K562 (cell line): ENCODE measurements at regions not wholly inside any gene's neighbourhood (a gene's known extent, or its start where the extent isn't known, plus 50 kb on each side); places are given as distances from the start of the nearest gene placed in this dataset.

Experiments
- PCBP2 ChIP-seq: fragments of 200-400 bp; formaldehyde crosslinking; IDR thresholded peaks from 2 replicates; pipeline ENCODE4 v1.6.1; 2018; ENCODE audit warnings: low read length, low read depth, mild to moderate bottlenecking, moderate library complexity; ENCODE audit not compliant: poor library complexity, severe bottlenecking
- SMARCB1 ChIP-seq: IDR thresholded peaks from 2 replicates; pipeline ENCODE4 v1.6.1; 2011; ENCODE audit warnings: improper control_type of control experiment, low read depth; ENCODE audit not compliant: insufficient read length
- SP1 ChIP-seq: sonication (generic); formaldehyde crosslinking; IDR thresholded peaks from 2 replicates; pipeline ENCODE4 v1.8.1; 2022; ENCODE audit warnings: mild to moderate bottlenecking, missing genetic modification reagents
- TAF1 ChIP-seq: IDR thresholded peaks from 2 replicates; pipeline ENCODE4 v1.6.1; 2011; ENCODE audit warnings: mild to moderate bottlenecking, low read length, moderate library complexity; ENCODE audit not compliant: insufficient read depth, control insufficient read depth, severe bottlenecking; ENCODE audit errors: extremely low read depth
- TAF7 ChIP-seq: fragments of 450-650 bp; IDR thresholded peaks from 2 replicates; pipeline ENCODE4 v1.6.1; 2016; ENCODE audit warnings: missing genetic modification characterization, missing compliant biosample characterization
- TF ChIP-seq, protein P1 (sequence below): sonication (generic); formaldehyde crosslinking; IDR thresholded peaks from 2 replicates; pipeline ENCODE4 v1.9.0; 2022; ENCODE audit warnings: mild to moderate bottlenecking, missing genetic modification reagents
- TF ChIP-seq, protein P2 (sequence below), 3 experiments: IDR thresholded peaks in 2 of 3; conservative IDR thresholded peaks in 1 of 3; 2 replicates each; pipeline ENCODE4 v1.5.1; 2011 to 2012; ENCODE audit warnings: low read length in 3 of 3, mild to moderate bottlenecking in 3 of 3, control low read depth in 2 of 3, improper control_type of control experiment in 1 of 3, inconsistent platforms in 1 of 3, low read depth in 1 of 3, mixed read lengths in 1 of 3, moderate library complexity in 1 of 3; ENCODE audit not compliant: insufficient read depth in 2 of 3
- TF ChIP-seq, protein P3 (sequence below), 3 experiments: fragments of 200-800 bp in 1 of 3; fragments of 250-450 bp in 1 of 3; fragments of 450-650 bp in 1 of 3; sonication (Bioruptor Pico) in 1 of 3; sonication (Bioruptor generic) in 1 of 3; formaldehyde crosslinking in 1 of 3; IDR thresholded peaks; 2 replicates each; pipeline versions ENCODE4 v1.6.1 to v1.8.0; 2016 to 2022; ENCODE audit warnings: mild to moderate bottlenecking in 2 of 3, missing genetic modification characterization in 2 of 3, missing compliant biosample characterization in 1 of 3, moderate library complexity in 1 of 3
- TF ChIP-seq, protein P4 (sequence below): sonication (generic); formaldehyde crosslinking; IDR thresholded peaks from 2 replicates; pipeline ENCODE4 v1.8.1; 2023; ENCODE audit warnings: mild to moderate bottlenecking, missing genetic modification reagents
- TF ChIP-seq, protein P5 (sequence below): fragments of 250-450 bp; sonication (Bioruptor Pico); IDR thresholded peaks from 2 replicates; pipeline ENCODE4 v1.4.0; 2020; ENCODE audit warnings: mild to moderate bottlenecking

DNA sequence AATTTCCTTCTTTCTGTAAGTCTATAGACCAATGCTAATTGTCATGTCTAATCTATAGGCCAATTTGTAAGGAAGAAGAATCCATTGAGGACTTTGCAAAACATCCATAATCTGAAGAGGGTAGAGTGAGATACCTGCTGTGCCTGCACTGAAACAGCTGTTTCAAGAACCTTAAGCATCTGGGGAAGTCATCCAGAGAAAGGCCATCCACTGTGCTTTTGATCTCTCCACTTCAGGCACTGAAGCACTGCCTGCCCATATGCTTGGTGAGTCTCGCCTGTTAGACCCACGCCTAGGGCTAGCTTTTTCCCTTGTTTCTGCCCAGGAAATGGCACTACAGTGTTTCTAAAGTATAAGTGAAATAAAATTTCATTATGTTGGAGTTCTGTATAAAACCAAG, 921.8 kb upstream of the EPHA7 start:
- TF ChIP-seq PCBP2 = no peak
- TF ChIP-seq, protein P1, sequence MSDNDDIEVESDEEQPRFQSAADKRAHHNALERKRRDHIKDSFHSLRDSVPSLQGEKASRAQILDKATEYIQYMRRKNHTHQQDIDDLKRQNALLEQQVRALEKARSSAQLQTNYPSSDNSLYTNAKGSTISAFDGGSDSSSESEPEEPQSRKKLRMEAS (CRISPR knock-in tag) = no peak
- TF ChIP-seq, protein P2, sequence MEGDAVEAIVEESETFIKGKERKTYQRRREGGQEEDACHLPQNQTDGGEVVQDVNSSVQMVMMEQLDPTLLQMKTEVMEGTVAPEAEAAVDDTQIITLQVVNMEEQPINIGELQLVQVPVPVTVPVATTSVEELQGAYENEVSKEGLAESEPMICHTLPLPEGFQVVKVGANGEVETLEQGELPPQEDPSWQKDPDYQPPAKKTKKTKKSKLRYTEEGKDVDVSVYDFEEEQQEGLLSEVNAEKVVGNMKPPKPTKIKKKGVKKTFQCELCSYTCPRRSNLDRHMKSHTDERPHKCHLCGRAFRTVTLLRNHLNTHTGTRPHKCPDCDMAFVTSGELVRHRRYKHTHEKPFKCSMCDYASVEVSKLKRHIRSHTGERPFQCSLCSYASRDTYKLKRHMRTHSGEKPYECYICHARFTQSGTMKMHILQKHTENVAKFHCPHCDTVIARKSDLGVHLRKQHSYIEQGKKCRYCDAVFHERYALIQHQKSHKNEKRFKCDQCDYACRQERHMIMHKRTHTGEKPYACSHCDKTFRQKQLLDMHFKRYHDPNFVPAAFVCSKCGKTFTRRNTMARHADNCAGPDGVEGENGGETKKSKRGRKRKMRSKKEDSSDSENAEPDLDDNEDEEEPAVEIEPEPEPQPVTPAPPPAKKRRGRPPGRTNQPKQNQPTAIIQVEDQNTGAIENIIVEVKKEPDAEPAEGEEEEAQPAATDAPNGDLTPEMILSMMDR (IDR thresholded peaks at IDR 0.05 in 2 of 3, conservative IDR thresholded peaks at IDR 0.05 in 1 of 3; ENCODE audit: insufficient read depth in 2 of 3, low read depth in 1 of 3, low read length in 3 of 3) = no peak
- TF ChIP-seq, protein P3, sequence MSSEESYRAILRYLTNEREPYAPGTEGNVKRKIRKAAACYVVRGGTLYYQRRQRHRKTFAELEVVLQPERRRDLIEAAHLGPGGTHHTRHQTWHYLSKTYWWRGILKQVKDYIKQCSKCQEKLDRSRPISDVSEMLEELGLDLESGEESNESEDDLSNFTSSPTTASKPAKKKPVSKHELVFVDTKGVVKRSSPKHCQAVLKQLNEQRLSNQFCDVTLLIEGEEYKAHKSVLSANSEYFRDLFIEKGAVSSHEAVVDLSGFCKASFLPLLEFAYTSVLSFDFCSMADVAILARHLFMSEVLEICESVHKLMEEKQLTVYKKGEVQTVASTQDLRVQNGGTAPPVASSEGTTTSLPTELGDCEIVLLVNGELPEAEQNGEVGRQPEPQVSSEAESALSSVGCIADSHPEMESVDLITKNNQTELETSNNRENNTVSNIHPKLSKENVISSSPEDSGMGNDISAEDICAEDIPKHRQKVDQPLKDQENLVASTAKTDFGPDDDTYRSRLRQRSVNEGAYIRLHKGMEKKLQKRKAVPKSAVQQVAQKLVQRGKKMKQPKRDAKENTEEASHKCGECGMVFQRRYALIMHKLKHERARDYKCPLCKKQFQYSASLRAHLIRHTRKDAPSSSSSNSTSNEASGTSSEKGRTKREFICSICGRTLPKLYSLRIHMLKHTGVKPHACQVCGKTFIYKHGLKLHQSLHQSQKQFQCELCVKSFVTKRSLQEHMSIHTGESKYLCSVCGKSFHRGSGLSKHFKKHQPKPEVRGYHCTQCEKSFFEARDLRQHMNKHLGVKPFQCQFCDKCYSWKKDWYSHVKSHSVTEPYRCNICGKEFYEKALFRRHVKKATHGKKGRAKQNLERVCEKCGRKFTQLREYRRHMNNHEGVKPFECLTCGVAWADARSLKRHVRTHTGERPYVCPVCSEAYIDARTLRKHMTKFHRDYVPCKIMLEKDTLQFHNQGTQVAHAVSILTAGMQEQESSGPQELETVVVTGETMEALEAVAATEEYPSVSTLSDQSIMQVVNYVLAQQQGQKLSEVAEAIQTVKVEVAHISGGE (CRISPR knock-in tag; IDR thresholded peaks at IDR 0.05) = no peak
- no peak for TF ChIP-seq TAF7 (tag)
- no peak for TF ChIP-seq TAF1
- TF ChIP-seq SMARCB1 = no peak
- TF ChIP-seq, protein P4, sequence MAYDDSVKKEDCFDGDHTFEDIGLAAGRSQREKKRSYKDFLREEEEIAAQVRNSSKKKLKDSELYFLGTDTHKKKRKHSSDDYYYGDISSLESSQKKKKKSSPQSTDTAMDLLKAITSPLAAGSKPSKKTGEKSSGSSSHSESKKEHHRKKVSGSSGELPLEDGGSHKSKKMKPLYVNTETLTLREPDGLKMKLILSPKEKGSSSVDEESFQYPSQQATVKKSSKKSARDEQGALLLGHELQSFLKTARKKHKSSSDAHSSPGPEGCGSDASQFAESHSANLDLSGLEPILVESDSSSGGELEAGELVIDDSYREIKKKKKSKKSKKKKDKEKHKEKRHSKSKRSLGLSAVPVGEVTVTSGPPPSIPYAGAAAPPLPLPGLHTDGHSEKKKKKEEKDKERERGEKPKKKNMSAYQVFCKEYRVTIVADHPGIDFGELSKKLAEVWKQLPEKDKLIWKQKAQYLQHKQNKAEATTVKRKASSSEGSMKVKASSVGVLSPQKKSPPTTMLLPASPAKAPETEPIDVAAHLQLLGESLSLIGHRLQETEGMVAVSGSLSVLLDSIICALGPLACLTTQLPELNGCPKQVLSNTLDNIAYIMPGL (CRISPR knock-in tag) = no peak
- no peak for TF ChIP-seq SP1 (CRISPR knock-in tag)
- TF ChIP-seq, protein P5, sequence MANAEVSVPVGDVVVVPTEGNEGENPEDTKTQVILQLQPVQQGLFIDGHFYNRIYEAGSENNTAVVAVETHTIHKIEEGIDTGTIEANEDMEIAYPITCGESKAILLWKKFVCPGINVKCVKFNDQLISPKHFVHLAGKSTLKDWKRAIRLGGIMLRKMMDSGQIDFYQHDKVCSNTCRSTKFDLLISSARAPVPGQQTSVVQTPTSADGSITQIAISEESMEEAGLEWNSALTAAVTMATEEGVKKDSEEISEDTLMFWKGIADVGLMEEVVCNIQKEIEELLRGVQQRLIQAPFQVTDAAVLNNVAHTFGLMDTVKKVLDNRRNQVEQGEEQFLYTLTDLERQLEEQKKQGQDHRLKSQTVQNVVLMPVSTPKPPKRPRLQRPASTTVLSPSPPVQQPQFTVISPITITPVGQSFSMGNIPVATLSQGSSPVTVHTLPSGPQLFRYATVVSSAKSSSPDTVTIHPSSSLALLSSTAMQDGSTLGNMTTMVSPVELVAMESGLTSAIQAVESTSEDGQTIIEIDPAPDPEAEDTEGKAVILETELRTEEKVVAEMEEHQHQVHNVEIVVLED = no peak
